GM12878 (cell line): ENCODE measurements at regions not wholly inside any gene's neighbourhood (a gene's known extent, or its start where the extent isn't known, plus 50 kb on each side); places are given as distances from the start of the nearest gene placed in this dataset.

Experiments used
- CTCF ChIP-seq, 3 experiments: IDR thresholded peaks in 2 of 3; conservative IDR thresholded peaks in 1 of 3; 2 replicates each; pipeline ENCODE4 v1.5.1; 2011; ENCODE audit warnings: low read depth in 3 of 3, low read length in 3 of 3, mild to moderate bottlenecking in 3 of 3, control low read depth in 2 of 3, moderate library complexity in 2 of 3, inconsistent platforms in 1 of 3, mixed read lengths in 1 of 3; ENCODE audit not compliant: control insufficient read depth in 2 of 3, insufficient read depth in 1 of 3; ENCODE audit errors: extremely low read depth in 1 of 3
- EP300 ChIP-seq, 2 experiments: fragments of 150-350 bp in 1 of 2; IDR thresholded peaks; 2 replicates each; pipeline ENCODE4 v1.6.1; 2011 to 2012; ENCODE audit warnings: low read depth in 2 of 2, low read length in 2 of 2, borderline replicate concordance in 1 of 2, improper control_type of control experiment in 1 of 2, inconsistent platforms in 1 of 2; ENCODE audit not compliant: control insufficient read depth in 1 of 2
- EZH2 ChIP-seq: IDR thresholded peaks from 2 replicates; pipeline ENCODE4 v1.6.1; 2012; ENCODE audit warnings: low read depth, mild to moderate bottlenecking, control low read depth, inconsistent platforms, low read length, borderline replicate concordance; ENCODE audit not compliant: control insufficient read depth
- POLR2A ChIP-seq: IDR thresholded peaks from 2 replicates; pipeline ENCODE4 v1.6.1; 2011; ENCODE audit warnings: low read depth, mild to moderate bottlenecking, low read length
- RFX5 ChIP-seq: IDR thresholded peaks from 2 replicates; pipeline ENCODE4 v1.6.1; 2011; ENCODE audit warnings: low read depth, low read length, improper control_type of control experiment
- ZBTB11 ChIP-seq: fragments of 450-650 bp; formaldehyde crosslinking; IDR thresholded peaks from 2 replicates; pipeline ENCODE4 v1.5.0; 2022; ENCODE audit warnings: mild to moderate bottlenecking, missing genetic modification characterization
- ZNF274 ChIP-seq: IDR thresholded peaks from one replicate; pipeline ENCODE4 v1.8.0; 2011; ENCODE audit not compliant: insufficient read length, insufficient read depth

- TF ChIP-seq EP300 (IDR thresholded peaks at IDR 0.05; ENCODE audit: borderline replicate concordance in 1 of 2, control insufficient read depth in 1 of 2, low read depth in 2 of 2, low read length in 2 of 2) (no peak), CTCF (IDR thresholded peaks at IDR 0.05 in 2 of 3, conservative IDR thresholded peaks at IDR 0.05 in 1 of 3; ENCODE audit: control insufficient read depth in 2 of 3, extremely low read depth in 1 of 3, insufficient read depth in 1 of 3, low read depth in 3 of 3, low read length in 3 of 3) (no peak), POLR2A (no peak), ZNF274 (no peak), RFX5 (no peak), EZH2 (no peak), ZBTB11 (no peak)
Observed at GRCh38 chr17:13194887-13195286, 177.1 kb upstream of the ELAC2 start.
